Ishikawa (cell line): ENCODE measurements at regions not wholly inside any gene's neighbourhood (a gene's known extent, or its start where the extent isn't known, plus 50 kb on each side); places are given as distances from the start of the nearest gene placed in this dataset.

Source experiments
- CREB1 ChIP-seq: IDR thresholded peaks from 2 replicates; pipeline ENCODE4 v1.6.1; 2012; ENCODE audit warnings: low read depth
- FOXM1 ChIP-seq: IDR thresholded peaks from 2 replicates; pipeline ENCODE4 v1.6.1; 2012; ENCODE audit warnings: low read depth, borderline replicate concordance
- NFIC ChIP-seq: IDR thresholded peaks from 2 replicates; pipeline ENCODE4 v1.6.1; 2012
- RAD21 ChIP-seq: IDR thresholded peaks from 2 replicates; pipeline ENCODE4 v1.6.1; 2012; ENCODE audit warnings: low read depth
- TEAD4 ChIP-seq: IDR thresholded peaks from 2 replicates; pipeline ENCODE4 v1.6.1; 2012
- TF ChIP-seq, protein P1 (sequence below): IDR thresholded peaks from 2 replicates; pipeline ENCODE4 v1.6.1; 2012; ENCODE audit warnings: low read depth, mild to moderate bottlenecking
- TF ChIP-seq, protein P2 (sequence below): IDR thresholded peaks from 2 replicates; pipeline ENCODE4 v1.6.1; 2012

DNA sequence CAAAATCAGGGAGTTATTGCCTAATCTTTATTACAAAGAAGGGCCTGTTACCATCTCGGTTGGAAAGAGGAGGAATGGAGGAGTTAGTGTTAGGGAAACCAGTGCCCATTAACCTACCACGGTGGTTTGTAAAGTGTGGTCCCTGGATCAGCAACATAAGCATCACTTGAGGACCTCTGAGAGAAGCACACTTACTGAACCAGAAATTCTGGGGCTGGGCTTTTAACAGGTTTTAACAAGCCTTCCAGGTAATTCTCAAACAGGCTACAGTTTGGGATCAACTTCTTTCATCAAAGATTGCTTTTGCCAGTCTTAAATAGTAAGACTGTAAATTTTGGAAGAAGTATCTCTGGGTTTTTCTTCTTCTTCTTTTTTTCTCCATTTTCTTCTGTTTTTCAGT is 329.5 kb upstream of the JAG1 start:
- TF ChIP-seq RAD21 (no peak), NFIC (no peak), TEAD4 (no peak), FOXM1 (no peak), CREB1 (no peak)
- TF ChIP-seq, protein P1, sequence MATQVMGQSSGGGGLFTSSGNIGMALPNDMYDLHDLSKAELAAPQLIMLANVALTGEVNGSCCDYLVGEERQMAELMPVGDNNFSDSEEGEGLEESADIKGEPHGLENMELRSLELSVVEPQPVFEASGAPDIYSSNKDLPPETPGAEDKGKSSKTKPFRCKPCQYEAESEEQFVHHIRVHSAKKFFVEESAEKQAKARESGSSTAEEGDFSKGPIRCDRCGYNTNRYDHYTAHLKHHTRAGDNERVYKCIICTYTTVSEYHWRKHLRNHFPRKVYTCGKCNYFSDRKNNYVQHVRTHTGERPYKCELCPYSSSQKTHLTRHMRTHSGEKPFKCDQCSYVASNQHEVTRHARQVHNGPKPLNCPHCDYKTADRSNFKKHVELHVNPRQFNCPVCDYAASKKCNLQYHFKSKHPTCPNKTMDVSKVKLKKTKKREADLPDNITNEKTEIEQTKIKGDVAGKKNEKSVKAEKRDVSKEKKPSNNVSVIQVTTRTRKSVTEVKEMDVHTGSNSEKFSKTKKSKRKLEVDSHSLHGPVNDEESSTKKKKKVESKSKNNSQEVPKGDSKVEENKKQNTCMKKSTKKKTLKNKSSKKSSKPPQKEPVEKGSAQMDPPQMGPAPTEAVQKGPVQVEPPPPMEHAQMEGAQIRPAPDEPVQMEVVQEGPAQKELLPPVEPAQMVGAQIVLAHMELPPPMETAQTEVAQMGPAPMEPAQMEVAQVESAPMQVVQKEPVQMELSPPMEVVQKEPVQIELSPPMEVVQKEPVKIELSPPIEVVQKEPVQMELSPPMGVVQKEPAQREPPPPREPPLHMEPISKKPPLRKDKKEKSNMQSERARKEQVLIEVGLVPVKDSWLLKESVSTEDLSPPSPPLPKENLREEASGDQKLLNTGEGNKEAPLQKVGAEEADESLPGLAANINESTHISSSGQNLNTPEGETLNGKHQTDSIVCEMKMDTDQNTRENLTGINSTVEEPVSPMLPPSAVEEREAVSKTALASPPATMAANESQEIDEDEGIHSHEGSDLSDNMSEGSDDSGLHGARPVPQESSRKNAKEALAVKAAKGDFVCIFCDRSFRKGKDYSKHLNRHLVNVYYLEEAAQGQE = no peak
- TF ChIP-seq, protein P2, sequence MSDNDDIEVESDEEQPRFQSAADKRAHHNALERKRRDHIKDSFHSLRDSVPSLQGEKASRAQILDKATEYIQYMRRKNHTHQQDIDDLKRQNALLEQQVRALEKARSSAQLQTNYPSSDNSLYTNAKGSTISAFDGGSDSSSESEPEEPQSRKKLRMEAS = no peak
